Panc1 (cell line): ENCODE measurements at regions not wholly inside any gene's neighbourhood (a gene's known extent, or its start where the extent isn't known, plus 50 kb on each side); places are given as distances from the start of the nearest gene placed in this dataset.

Experiments
- ATAC-seq: fragments of 200-7000 bp; cut with Tn5 transposase; 2 replicates; pipeline ENCODE4 v1.9.1; 2020; ENCODE audit warnings: mild to moderate bottlenecking, moderate library complexity
- BruUV-seq: library from RNA; stranded (reverse); fragments of 400-500 nt; replicated peaks from 2 replicates; lab custom pipeline; 2021; lab: Mats Ljungman, UMichigan
- CTCF ChIA-PET: fragments of 300-600 bp; sonication (Branson Sonifier 250); formaldehyde crosslinking; loops from one replicate; lab custom pipeline; 2022; ENCODE audit warnings: antibody characterized with exemption; lab: Charles Lee
- POLR2A ChIA-PET: fragments of 300-600 bp; sonication (Branson Sonifier 250); formaldehyde crosslinking; loops from one replicate; lab custom pipeline; 2022; ENCODE audit warnings: antibody characterized with exemption; lab: Charles Lee
- DNase-seq: peaks from one replicate; pipeline ENCODE4 v3.0.0-alpha.2; 2010; ENCODE audit warnings: low read depth, low spot score
- H3K27ac ChIP-seq: 2 replicates; pipeline ENCODE4 v1.5.1; 2011; ENCODE audit warnings: mild to moderate bottlenecking, low read length, inconsistent platforms
- H3K27me3 ChIP-seq: fragments of 200-500 bp; sonication (Bioruptor generic); 2 replicates; pipeline ENCODE4 v1.6.0; 2014; ENCODE audit warnings: low read length, inconsistent platforms; ENCODE audit not compliant: control insufficient read depth, insufficient read depth
- H3K36me3 ChIP-seq: fragments of 200-500 bp; sonication (Bioruptor generic); 2 replicates; pipeline ENCODE4 v1.5.1; 2014; ENCODE audit warnings: inconsistent platforms, mild to moderate bottlenecking, low read length, moderate library complexity; ENCODE audit not compliant: control insufficient read depth, insufficient read depth
- H3K4me1 ChIP-seq: 2 replicates; pipeline ENCODE4 v1.5.1; 2011; ENCODE audit warnings: inconsistent platforms, mild to moderate bottlenecking, low read length, moderate library complexity; ENCODE audit not compliant: control insufficient read depth, insufficient read depth
- H3K4me3 ChIP-seq, 2 experiments: 2 replicates each; pipeline ENCODE4 v1.5.1; 2011 to 2012; ENCODE audit warnings: low read depth in 2 of 2, low read length in 2 of 2, mild to moderate bottlenecking in 2 of 2, inconsistent platforms in 1 of 2, moderate library complexity in 1 of 2
- H3K9me3 ChIP-seq: fragments of 200-500 bp; sonication (Bioruptor generic); 2 replicates; pipeline ENCODE4 v1.5.1; 2014; ENCODE audit warnings: low read depth, mild to moderate bottlenecking, inconsistent platforms, low read length, moderate library complexity; ENCODE audit not compliant: control insufficient read depth, insufficient read depth
- POLR2AphosphoS5 ChIP-seq: IDR thresholded peaks from 2 replicates; pipeline ENCODE4 v1.6.1; 2012; ENCODE audit warnings: mild to moderate bottlenecking, low read depth, low read length, moderate library complexity
- SIN3A ChIP-seq: IDR thresholded peaks from 2 replicates; pipeline ENCODE4 v1.6.1; 2012; ENCODE audit warnings: low read depth, mild to moderate bottlenecking, low read length, moderate library complexity, borderline replicate concordance; ENCODE audit not compliant: insufficient read depth
- TCF7L2 ChIP-seq: IDR thresholded peaks from 2 replicates; pipeline ENCODE4 v1.6.1; 2011; ENCODE audit warnings: mild to moderate bottlenecking, low read depth, low read length, inconsistent platforms
- in situ Hi-C: cut with HindIII; loops from 2 replicates; pipeline ENCODE4 v1.10.0; 2016; ENCODE audit warnings: low sequenced_read_pairs, low pct_unique_long_range_greater_than_20kb
- intact Hi-C: fragments of 100-400 bp; cut with micrococcal nuclease; formaldehyde crosslinking; loops from one replicate; pipeline ENCODE4 v1.10.0; 2022; ENCODE audit not compliant: unreplicated experiment
- TF ChIP-seq, protein P1 (sequence below): fragments of 450-650 bp; IDR thresholded peaks from 2 replicates; pipeline ENCODE4 v1.5.1; 2017; ENCODE audit warnings: mild to moderate bottlenecking
- TF ChIP-seq, protein P2 (sequence below), 2 experiments: IDR thresholded peaks; 2 replicates each; pipeline ENCODE4 v1.6.1; 2011 to 2012; ENCODE audit warnings: low read depth in 2 of 2, control low read depth in 1 of 2, low read length in 1 of 2, mild to moderate bottlenecking in 1 of 2, moderate library complexity in 1 of 2; ENCODE audit not compliant: insufficient read depth in 1 of 2

DNA sequence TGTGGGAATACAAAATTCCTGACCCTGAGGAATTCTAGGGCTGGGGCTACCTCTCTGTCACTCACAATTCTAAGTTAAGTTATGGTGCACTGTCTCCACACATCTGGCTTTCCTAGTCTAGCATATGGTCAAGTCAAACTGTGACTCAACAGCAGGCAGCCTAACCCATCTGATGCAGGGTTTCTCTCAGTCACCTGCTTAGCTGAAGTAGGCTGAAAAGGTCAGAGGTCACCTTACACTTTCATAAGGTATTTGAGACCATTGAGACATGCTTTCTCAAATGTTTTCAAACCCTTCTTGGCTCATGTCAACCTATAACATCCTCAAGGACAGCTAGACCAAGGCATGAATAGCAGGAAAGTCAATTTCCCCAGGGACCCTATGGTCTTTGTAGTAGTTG, 196.5 kb upstream of the STK26 start:
- no TSS peak for BruUV-seq
- DNase-seq, result no peak
- no peaks in the 10 kb centered on the region for H3K4me1 ChIP-seq
- no peak for ATAC-seq
- no peaks in the 10 kb centered on the region; the same call in 1 of the 2 replicates for H3K36me3 ChIP-seq
- intact Hi-C loops, result no loop called here
- in situ Hi-C loops, result no loop called here
- TF ChIP-seq, protein P1, sequence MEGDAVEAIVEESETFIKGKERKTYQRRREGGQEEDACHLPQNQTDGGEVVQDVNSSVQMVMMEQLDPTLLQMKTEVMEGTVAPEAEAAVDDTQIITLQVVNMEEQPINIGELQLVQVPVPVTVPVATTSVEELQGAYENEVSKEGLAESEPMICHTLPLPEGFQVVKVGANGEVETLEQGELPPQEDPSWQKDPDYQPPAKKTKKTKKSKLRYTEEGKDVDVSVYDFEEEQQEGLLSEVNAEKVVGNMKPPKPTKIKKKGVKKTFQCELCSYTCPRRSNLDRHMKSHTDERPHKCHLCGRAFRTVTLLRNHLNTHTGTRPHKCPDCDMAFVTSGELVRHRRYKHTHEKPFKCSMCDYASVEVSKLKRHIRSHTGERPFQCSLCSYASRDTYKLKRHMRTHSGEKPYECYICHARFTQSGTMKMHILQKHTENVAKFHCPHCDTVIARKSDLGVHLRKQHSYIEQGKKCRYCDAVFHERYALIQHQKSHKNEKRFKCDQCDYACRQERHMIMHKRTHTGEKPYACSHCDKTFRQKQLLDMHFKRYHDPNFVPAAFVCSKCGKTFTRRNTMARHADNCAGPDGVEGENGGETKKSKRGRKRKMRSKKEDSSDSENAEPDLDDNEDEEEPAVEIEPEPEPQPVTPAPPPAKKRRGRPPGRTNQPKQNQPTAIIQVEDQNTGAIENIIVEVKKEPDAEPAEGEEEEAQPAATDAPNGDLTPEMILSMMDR, result no peak
- no peak for TF ChIP-seq SIN3A
- TF ChIP-seq TCF7L2, result no peak
- TF ChIP-seq POLR2AphosphoS5, result no peak
- TF ChIP-seq, protein P2, sequence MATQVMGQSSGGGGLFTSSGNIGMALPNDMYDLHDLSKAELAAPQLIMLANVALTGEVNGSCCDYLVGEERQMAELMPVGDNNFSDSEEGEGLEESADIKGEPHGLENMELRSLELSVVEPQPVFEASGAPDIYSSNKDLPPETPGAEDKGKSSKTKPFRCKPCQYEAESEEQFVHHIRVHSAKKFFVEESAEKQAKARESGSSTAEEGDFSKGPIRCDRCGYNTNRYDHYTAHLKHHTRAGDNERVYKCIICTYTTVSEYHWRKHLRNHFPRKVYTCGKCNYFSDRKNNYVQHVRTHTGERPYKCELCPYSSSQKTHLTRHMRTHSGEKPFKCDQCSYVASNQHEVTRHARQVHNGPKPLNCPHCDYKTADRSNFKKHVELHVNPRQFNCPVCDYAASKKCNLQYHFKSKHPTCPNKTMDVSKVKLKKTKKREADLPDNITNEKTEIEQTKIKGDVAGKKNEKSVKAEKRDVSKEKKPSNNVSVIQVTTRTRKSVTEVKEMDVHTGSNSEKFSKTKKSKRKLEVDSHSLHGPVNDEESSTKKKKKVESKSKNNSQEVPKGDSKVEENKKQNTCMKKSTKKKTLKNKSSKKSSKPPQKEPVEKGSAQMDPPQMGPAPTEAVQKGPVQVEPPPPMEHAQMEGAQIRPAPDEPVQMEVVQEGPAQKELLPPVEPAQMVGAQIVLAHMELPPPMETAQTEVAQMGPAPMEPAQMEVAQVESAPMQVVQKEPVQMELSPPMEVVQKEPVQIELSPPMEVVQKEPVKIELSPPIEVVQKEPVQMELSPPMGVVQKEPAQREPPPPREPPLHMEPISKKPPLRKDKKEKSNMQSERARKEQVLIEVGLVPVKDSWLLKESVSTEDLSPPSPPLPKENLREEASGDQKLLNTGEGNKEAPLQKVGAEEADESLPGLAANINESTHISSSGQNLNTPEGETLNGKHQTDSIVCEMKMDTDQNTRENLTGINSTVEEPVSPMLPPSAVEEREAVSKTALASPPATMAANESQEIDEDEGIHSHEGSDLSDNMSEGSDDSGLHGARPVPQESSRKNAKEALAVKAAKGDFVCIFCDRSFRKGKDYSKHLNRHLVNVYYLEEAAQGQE (IDR thresholded peaks at IDR 0.05; ENCODE audit: insufficient read depth in 1 of 2, low read depth in 2 of 2, low read length in 1 of 2), result no peak
- ChIA-PET POLR2A (interaction anchor here (0.6 kb wide), 1 partner anchor 394 kb away, joined by 3 read pairs; no protein-coding TSS in a partner anchor), CTCF (no interaction called here)
- no peak overlapping the region for H3K27ac ChIP-seq
- H3K27me3 ChIP-seq, result peaks cover 2% of the 10 kb centered on the region; the same call in 1 of the 2 replicates
- H3K9me3 ChIP-seq, result no peaks in the 10 kb centered on the region
- no peak overlapping the region for H3K4me3 ChIP-seq

DNA sequence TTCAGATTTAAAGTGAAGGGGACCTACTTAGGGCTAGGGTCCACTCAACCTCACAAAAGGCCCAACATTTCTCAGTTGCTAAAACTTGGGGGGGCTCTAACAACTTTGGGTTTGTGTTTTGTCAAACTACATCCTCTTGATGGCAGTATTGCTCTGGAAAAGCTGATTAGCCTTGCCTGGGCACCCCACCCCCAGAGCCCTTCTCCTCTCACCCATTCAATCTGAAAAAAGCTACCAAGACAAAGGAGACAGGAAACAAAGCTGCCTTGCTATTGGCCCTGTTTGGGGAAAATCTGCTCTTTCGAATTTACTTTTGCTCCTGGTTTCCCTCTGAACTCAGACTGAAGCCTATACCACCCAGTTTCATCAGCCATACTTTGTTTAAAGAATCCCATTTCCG, 195.2 kb upstream of the STK26 start:
- intact Hi-C loops, result no loop called here
- Histone ChIP-seq H3K36me3 (no peaks in the 10 kb centered on the region; the same call in 1 of the 2 replicates), H3K27me3 (peaks cover 2% of the 10 kb centered on the region; the same call in 1 of the 2 replicates), H3K27ac (no peak overlapping the region), H3K9me3 (no peaks in the 10 kb centered on the region), H3K4me3 (no peak overlapping the region), H3K4me1 (no peaks in the 10 kb centered on the region)
- ATAC-seq, result no peak
- no TSS peak for BruUV-seq
- no peak for DNase-seq
- POLR2A ChIA-PET, result no interaction called here
- in situ Hi-C loops, result no loop called here
- CTCF ChIA-PET, result interaction anchor here (0.6 kb wide), 1 partner anchor 782 kb away, joined by 3 read pairs; no protein-coding TSS in a partner anchor
- TF ChIP-seq TCF7L2, result no peak
- TF ChIP-seq, protein P1, result peak; percentile 39
